ENCODE measurements at regions not wholly inside any gene's neighbourhood (a gene's known extent, or its start where the extent isn't known, plus 50 kb on each side); places are given as distances from the start of the nearest gene placed in this dataset.
"Not testable (repeated sequence)": the region's sequence is repeated elsewhere in the genome, so short reads cannot be mapped to it uniquely, and the experiment has no call there.

DNA sequence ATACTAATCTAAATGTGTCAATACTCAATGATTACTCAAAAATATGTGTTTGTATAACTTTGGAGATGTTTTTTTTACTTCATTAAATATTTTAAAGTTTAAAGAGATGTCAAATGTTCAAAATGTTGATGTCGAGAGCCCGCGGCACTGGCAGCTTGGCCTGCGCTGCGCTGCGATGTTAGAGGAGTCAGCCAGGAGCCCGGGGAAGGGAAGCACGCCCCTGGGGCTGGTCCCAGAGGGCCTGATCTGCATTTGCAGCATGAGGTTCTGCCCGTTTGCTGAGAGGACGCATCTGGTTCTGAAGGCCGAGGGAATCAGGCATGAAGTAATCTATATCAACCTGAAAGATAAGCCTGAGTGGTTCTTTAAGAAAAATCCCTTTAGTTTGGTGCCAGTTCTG lies 66.4 kb upstream of the ATP2C1 start:
- Histone ChIP-seq H3K4me1 (peaks cover 37% of the 10 kb centered on the region), H3K27me3 (no peaks in the 10 kb centered on the region)
- TF ChIP-seq, protein P1, sequence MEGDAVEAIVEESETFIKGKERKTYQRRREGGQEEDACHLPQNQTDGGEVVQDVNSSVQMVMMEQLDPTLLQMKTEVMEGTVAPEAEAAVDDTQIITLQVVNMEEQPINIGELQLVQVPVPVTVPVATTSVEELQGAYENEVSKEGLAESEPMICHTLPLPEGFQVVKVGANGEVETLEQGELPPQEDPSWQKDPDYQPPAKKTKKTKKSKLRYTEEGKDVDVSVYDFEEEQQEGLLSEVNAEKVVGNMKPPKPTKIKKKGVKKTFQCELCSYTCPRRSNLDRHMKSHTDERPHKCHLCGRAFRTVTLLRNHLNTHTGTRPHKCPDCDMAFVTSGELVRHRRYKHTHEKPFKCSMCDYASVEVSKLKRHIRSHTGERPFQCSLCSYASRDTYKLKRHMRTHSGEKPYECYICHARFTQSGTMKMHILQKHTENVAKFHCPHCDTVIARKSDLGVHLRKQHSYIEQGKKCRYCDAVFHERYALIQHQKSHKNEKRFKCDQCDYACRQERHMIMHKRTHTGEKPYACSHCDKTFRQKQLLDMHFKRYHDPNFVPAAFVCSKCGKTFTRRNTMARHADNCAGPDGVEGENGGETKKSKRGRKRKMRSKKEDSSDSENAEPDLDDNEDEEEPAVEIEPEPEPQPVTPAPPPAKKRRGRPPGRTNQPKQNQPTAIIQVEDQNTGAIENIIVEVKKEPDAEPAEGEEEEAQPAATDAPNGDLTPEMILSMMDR (IDR thresholded peaks at IDR 0.05; ENCODE audit: low read depth, low read length), result no peak

DNA sequence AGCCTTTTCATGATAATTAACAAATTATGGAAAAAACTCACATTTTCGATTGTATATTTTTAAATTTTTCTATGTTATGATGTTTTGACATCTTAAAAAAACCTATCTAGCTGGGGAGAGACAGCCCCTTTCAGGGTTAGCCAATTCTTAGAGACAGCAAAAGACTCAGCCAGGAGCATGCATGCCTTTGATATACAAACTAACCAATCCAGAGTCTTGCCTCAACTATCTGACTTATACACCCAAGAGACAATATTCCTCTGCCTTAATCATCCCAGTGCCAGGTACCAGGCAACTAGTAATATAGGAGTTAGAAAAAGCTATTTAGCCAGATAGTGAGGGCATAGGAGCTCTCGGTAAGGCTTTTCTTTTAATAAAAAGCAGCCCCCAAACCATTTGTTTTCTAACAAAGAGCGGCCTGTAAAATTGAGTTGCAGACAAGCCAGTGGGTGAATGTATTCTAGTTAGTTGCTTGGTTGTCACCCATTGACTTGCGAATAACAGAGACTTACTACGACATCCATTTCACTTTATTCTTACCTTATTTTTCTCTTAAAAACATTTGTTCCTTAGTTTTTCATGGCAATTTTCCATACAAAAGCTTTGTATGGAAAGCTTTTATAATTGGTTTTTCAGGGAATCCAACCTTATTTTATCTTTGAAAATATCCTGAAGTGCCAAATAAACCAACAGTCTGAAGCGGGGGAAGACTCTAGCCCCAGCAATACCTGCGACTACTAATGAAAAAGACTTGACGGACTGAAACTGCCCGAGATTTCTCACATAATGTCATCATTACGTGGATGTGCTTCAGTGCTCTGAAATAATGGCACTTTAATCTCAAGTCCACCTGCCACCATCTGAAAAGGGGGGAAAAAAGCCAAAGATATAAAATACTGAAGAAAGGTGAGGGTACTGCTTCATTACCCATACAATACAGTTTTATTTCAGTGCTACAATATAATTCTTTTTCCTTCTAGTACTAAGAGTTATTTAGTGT lies 64.6 kb upstream of the ATP2C1 start:
- H3K9me3 ChIP-seq, result no peaks in the 10 kb centered on the region
- no peaks in the 10 kb centered on the region for H3K27me3 ChIP-seq
- no peak overlapping the region for H3K4me3 ChIP-seq (ENCODE audit: low read depth, low read length)
- TF ChIP-seq, protein P1 (IDR thresholded peaks at IDR 0.05; ENCODE audit: low read depth, low read length), result no peak
- DNase-seq, result no peak
- no peaks in the 10 kb centered on the region for H3K36me3 ChIP-seq
- peaks cover 43% of the 10 kb centered on the region for H3K4me1 ChIP-seq

More for the DNA sequence above, 66.4 kb upstream of the ATP2C1 start:
- Histone ChIP-seq H3K4me3 (ENCODE audit: low read depth, low read length) (no peak overlapping the region), H3K36me3 (no peaks in the 10 kb centered on the region), H3K9me3 (no peaks in the 10 kb centered on the region)
- DNase-seq, result peak; percentile 70

DNA sequence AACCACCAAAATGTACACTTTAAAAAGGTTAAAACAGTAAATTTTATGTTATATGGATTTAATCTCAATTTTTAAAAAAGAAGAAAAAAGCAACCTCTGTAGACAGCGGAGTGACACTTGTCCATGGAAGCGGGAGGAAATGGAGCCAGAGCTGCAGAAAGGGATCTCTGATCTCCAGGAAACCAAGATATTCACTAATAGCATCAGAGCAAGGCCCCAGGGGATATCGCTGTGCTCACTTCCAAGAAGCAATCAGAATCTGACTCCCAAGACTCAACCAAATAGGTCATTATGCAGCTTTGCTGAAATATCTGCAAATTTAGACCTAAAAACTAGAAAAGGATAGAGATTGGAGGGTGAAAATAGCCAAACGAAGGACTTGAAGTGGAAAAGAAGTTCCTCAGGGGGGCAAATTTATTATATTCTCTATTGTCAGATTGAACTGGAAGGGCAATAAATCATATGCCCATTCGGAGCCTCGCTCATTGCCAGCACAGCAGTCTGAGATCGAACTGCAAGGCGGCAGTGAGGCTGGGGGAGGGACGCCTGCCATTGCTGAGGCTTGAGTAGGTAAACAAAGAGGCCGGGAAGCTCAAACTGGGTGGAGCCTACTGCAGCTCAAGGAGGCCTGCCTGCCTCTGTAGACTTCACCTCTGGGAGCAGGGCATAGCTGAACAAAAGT lies 62.0 kb upstream of the ATP2C1 start:
- TF ChIP-seq, protein P1 (IDR thresholded peaks at IDR 0.05; ENCODE audit: low read depth, low read length), result no peak
- H3K4me3 ChIP-seq (ENCODE audit: low read depth, low read length), result no peak overlapping the region
- no peaks in the 10 kb centered on the region for H3K36me3 ChIP-seq
- H3K9me3 ChIP-seq, result no peaks in the 10 kb centered on the region
- DNase-seq, result peak; percentile 34
- H3K4me1 ChIP-seq, result peaks cover 30% of the 10 kb centered on the region
- no peaks in the 10 kb centered on the region for H3K27me3 ChIP-seq

DNA sequence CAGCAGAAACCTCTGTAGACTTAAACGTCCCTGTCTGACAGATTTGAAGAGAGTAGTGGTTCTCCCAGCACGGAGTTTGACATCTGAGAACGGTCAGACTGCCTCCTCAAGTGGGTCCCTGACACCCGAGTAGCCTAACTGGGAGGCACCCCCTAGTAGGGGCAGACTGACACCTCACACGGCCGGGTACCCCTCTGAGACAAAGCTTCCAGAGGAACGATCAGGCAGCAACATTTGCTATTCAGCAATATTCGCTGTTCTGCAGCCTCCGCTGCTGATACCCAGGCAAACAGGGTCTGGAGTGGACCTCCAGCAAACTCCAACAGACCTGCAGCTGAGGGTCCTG lies 61.5 kb upstream of the ATP2C1 start:
- not testable (repeated sequence) for DNase-seq; H3K4me3 ChIP-seq (ENCODE audit: low read depth, low read length); H3K27me3 ChIP-seq; H3K36me3 ChIP-seq; H3K9me3 ChIP-seq
- peaks cover 25% of the 10 kb centered on the region for H3K4me1 ChIP-seq

DNA sequence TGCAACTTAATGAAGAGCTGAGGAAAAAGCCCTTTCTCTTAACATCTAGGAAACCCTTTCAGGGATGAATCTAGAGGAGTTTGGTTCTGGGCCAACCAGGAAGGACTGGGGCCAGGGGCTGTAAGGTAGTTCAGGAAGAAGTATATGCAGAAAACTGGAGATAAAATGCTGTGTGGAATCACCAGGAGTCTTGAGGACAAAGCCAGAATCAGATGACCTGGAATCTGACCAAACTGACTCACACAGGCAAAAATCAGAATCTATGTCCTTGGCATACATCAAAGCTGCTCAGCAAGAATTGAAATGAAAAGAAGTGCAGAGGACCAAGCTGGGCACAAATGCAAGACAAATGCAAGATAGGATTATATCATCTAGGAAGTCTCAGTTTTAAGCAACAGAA lies 59.4 kb upstream of the ATP2C1 start:
- Histone ChIP-seq H3K9me3 (no peaks in the 10 kb centered on the region), H3K27me3 (no peaks in the 10 kb centered on the region), H3K4me1 (peaks cover 17% of the 10 kb centered on the region), H3K36me3 (no peaks in the 10 kb centered on the region), H3K4me3 (ENCODE audit: low read depth, low read length) (no peak overlapping the region)
- DNase-seq, result peak; percentile 14
- TF ChIP-seq, protein P1 (IDR thresholded peaks at IDR 0.05; ENCODE audit: low read depth, low read length), result no peak

DNA sequence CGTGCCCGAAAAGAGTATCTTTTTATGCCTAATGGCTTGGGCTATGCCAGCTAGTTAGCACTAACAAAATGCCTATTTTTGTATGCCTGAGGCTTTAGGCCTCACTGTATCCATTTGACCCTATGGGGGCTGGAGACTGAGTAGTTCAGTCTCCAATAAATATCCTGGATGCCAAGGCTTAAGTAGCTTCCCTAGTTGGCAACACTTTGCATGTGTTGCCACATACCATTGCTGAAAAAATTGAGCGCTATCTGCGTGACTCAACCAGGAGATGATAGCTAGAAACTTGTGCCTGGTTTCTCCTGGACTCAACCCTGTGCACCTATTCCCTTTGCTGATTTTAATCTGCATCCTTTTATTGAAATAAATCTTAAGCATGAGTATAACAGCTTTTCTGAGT lies 58.4 kb upstream of the ATP2C1 start:
- no peaks in the 10 kb centered on the region for H3K9me3 ChIP-seq
- no peak for DNase-seq
- H3K4me1 ChIP-seq, result peaks cover 17% of the 10 kb centered on the region
- no peak overlapping the region for H3K4me3 ChIP-seq (ENCODE audit: low read depth, low read length)
- H3K36me3 ChIP-seq, result no peaks in the 10 kb centered on the region
- TF ChIP-seq, protein P1 (IDR thresholded peaks at IDR 0.05; ENCODE audit: low read depth, low read length), result no peak
- H3K27me3 ChIP-seq, result no peaks in the 10 kb centered on the region
